Vagina (tissue), 2 donors: ENCODE measurements at regions not wholly inside any gene's neighbourhood (a gene's known extent, or its start where the extent isn't known, plus 50 kb on each side); places are given as distances from the start of the nearest gene placed in this dataset.

Experiments used
- CTCF ChIP-seq, 3 experiments: fragments of 450-650 bp in 2 of 3; fragments of 200-600 bp in 1 of 3; sonication (generic) in 1 of 3; IDR thresholded peaks; one replicate each; pipeline ENCODE4 v1.5.1; 2017 to 2019; ENCODE audit warnings: antibody characterized with exemption in 3 of 3, mild to moderate bottlenecking in 2 of 3, moderate library complexity in 2 of 3
- POLR2A ChIP-seq, 2 donors: fragments of 450-650 bp; IDR thresholded peaks; one replicate each; pipeline ENCODE4 v1.6.1; 2017; ENCODE audit warnings: antibody characterized with exemption in 2 of 2, mild to moderate bottlenecking in 2 of 2, moderate library complexity in 2 of 2
- POLR2AphosphoS5 ChIP-seq, 2 donors: sonication (generic); formaldehyde crosslinking; IDR thresholded peaks; one replicate each; pipeline ENCODE4 v1.9.0; 2017; ENCODE audit warnings: antibody characterized with exemption in 2 of 2, mild to moderate bottlenecking in 2 of 2, low read depth in 1 of 2; ENCODE audit not compliant: insufficient read depth in 1 of 2

- TF ChIP-seq CTCF (IDR thresholded peaks at IDR 0.05) (no peak), POLR2A (IDR thresholded peaks at IDR 0.05) (no peak), POLR2AphosphoS5 (IDR thresholded peaks at IDR 0.05; ENCODE audit: insufficient read depth in 1 of 2, low read depth in 1 of 2) (no peak)
Measured at GRCh38 chr16:49094471-49094870, 187.2 kb downstream of the CBLN1 start.
